ENCODE measurements at regions not wholly inside any gene's neighbourhood (a gene's known extent, or its start where the extent isn't known, plus 50 kb on each side); places are given as distances from the start of the nearest gene placed in this dataset.

DNA sequence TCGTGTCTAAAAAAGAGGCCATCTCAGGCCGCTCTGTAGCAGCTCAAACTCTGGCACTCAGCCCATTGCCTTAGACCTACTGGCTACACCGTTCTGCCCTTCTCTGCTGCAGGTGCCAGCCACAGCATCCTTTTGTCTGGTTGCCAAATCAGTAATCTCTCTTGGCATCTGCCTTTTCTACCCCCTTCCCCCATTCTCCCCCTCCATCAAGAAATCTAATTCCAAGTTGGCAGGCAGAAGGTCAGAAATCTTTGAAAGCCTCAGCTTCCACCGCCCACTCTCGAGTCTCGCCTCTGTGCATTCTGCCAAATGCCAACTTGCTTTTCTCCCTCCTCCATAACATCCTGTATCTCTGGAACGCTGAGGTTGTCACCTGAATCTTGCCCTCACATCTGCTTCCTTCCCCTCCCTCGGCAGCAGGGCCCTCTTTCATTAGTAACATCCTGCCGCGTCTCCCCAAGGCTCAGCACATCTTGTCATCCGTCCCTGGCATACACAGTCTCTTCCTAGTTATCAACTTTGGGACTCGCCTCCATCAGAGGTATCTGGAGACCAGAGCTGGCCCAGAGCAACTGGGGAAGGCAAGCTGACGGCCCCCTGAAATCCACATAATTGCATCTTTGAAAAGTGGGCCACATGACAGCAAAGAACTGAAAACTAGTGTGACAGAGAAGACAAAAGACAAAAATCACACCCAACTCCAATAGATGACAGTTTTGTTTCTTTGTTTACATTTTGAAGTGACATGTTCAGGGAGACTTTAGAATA is 312.0 kb upstream of the CCDC54 start:
- DNase-seq (ENCODE audit: low read depth), result peak; percentile 26
- H3K4me3 ChIP-seq (ENCODE audit: low read depth, low read length), result no peak overlapping the region
- no peak for TF ChIP-seq CTCF (IDR thresholded peaks at IDR 0.05; ENCODE audit: insufficient read depth, low read length)

GRCh38 chr3:107067421-107067820 is 309.8 kb upstream of the CCDC54 start:
- no peak overlapping the region for H3K4me3 ChIP-seq (ENCODE audit: low read depth, low read length)
- no peak for DNase-seq (ENCODE audit: low read depth)
- no peak for TF ChIP-seq CTCF (IDR thresholded peaks at IDR 0.05; ENCODE audit: insufficient read depth, low read length)

DNA sequence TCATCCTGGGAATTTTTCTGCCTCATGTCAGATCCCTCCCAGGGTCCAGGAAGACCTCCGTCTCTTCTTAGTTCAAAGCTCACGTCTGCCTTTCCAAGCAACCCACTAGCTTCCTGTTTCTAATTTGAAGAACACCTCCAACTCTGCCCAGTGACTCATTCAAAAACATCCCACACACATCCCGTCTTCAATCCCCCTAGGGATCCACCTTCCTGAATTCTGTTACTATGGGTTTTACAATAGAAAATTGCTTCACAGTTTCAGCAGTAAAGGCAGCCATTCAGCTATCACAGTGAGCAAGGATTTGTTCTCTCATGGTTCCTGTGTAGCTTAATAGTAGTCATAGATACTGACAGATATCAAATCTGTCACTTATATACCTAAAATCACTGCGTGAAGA is 308.3 kb upstream of the CCDC54 start:
- no peak for TF ChIP-seq CTCF (IDR thresholded peaks at IDR 0.05; ENCODE audit: insufficient read depth, low read length)
- no peak overlapping the region for H3K4me3 ChIP-seq (ENCODE audit: low read depth, low read length)
- peak; percentile 93 for DNase-seq (ENCODE audit: low read depth)

DNA sequence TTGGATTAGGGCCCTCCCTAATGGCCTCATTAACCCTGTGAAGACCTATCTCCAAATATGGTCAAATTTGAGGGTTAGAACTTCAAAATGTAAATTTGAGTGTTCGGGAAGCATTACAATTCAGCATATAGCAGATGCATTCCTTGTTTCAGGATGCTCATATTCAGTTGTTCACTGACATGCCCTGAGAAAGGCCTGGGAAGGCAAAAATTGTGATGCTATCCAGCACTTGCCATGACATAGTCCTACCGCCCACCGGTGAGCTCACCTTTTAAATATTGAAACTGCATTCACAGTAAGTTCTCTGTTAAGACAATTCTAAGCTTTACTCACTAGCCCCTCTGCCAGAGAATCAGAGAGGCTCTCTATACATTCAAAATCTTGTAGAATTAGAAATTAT is 300.3 kb upstream of the CCDC54 start:
- no peak overlapping the region for H3K4me3 ChIP-seq (ENCODE audit: low read depth, low read length)
- no peak for TF ChIP-seq CTCF (IDR thresholded peaks at IDR 0.05; ENCODE audit: insufficient read depth, low read length)
- no peak for DNase-seq (ENCODE audit: low read depth)

DNA sequence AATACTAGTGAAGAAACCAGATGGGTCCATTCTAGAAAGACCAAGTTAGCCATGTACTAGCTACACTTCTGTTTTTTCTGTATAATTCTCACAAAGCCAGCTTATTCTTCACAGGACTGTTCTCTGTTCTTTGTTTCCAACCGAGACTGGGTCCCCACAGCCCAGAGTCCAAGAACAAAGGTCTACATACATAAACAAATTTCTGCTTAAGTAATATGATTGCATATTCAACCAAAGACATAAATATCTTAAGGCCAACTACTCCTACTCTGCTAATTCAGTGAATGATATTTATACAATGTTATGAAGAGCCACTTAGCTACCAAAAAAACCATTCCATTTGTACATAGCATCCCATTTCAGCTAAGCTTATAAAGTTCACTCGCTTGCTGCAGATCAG is 299.8 kb upstream of the CCDC54 start:
- H3K4me3 ChIP-seq (ENCODE audit: low read depth, low read length), result no peak overlapping the region
- DNase-seq (ENCODE audit: low read depth), result no peak
- TF ChIP-seq CTCF (IDR thresholded peaks at IDR 0.05; ENCODE audit: insufficient read depth, low read length), result no peak

- H3K4me3 ChIP-seq (ENCODE audit: low read depth, low read length), result no peak overlapping the region
- no peak for TF ChIP-seq CTCF (IDR thresholded peaks at IDR 0.05; ENCODE audit: insufficient read depth, low read length)
- DNase-seq (ENCODE audit: low read depth), result peak; percentile 13
Observed at GRCh38 chr3:107082527-107082926, 294.7 kb upstream of the CCDC54 start.

- H3K4me3 ChIP-seq (ENCODE audit: low read depth, low read length), result no peak overlapping the region
- TF ChIP-seq CTCF (IDR thresholded peaks at IDR 0.05; ENCODE audit: insufficient read depth, low read length), result no peak
- DNase-seq (ENCODE audit: low read depth), result peak; percentile 29
Observed at GRCh38 chr3:107085261-107085660, 292.0 kb upstream of the CCDC54 start.
